SK-N-SH (cell line): ENCODE measurements at regions not wholly inside any gene's neighbourhood (a gene's known extent, or its start where the extent isn't known, plus 50 kb on each side); places are given as distances from the start of the nearest gene placed in this dataset.

Source experiments
- CTCF ChIA-PET: fragments of 300-600, 350-600 bp; formaldehyde crosslinking; extraction: SDS; loops from one replicate; lab custom pipeline; 2021; lab: Yijun Ruan, JAX
- POLR2A ChIA-PET: fragments of 350-600 bp; sonication (Branson Sonifier 250); formaldehyde crosslinking; extraction: SDS; loops from one replicate; lab custom pipeline; 2020; ENCODE audit warnings: antibody characterized with exemption, inconsistent platforms; lab: Yijun Ruan, JAX
- DNase-seq: peaks from one replicate; pipeline ENCODE4 v3.0.0; 2012
- H2AFZ ChIP-seq: fragments of 200-600 bp; sonication (generic); 2 replicates; pipeline ENCODE4 v1.8.1; 2016; ENCODE audit warnings: antibody characterized with exemption, mild to moderate bottlenecking, low read depth
- H3F3A ChIP-seq: fragments of 200-600 bp; sonication (generic); replicated peaks from 2 replicates; pipeline ENCODE3; 2016; ENCODE audit warnings: antibody characterized with exemption, mild to moderate bottlenecking; ENCODE audit not compliant: insufficient read depth
- H3K27ac ChIP-seq, 2 experiments: fragments of 200-500 bp in 1 of 2; fragments of 200-600 bp in 1 of 2; sonication (Bioruptor generic) in 1 of 2; sonication (generic), shearing (Covaris generic) in 1 of 2; 2 replicates each; pipeline versions ENCODE4 v1.5.1 to v1.6.1; 2014 to 2016; ENCODE audit warnings: low read depth in 2 of 2, inconsistent platforms in 1 of 2, low read length in 1 of 2, mild to moderate bottlenecking in 1 of 2, mixed read lengths in 1 of 2
- H3K27me3 ChIP-seq: fragments of 200-600 bp; sonication (generic), shearing (Covaris generic); 2 replicates; pipeline ENCODE4 v1.6.1; 2016; ENCODE audit warnings: mixed run types; ENCODE audit not compliant: insufficient read depth
- H3K36me3 ChIP-seq, 2 experiments: fragments of 200-500 bp in 1 of 2; fragments of 200-600 bp in 1 of 2; sonication (Bioruptor generic) in 1 of 2; sonication (generic) in 1 of 2; replicated peaks in 1 of 2; 2 replicates each; pipeline versions ENCODE3 to v1.5.1; 2014 to 2016; ENCODE audit warnings: low read length in 1 of 2, mild to moderate bottlenecking in 1 of 2; ENCODE audit not compliant: insufficient read depth in 2 of 2, control insufficient read depth in 1 of 2
- H3K4me1 ChIP-seq, 2 experiments: fragments of 200-500 bp in 1 of 2; fragments of 200-600 bp in 1 of 2; sonication (Bioruptor generic) in 1 of 2; sonication (generic), shearing (Covaris generic) in 1 of 2; 2 replicates each; pipeline versions ENCODE4 v1.5.1 to v1.6.1; 2014 to 2016; ENCODE audit warnings: low read depth in 1 of 2, low read length in 1 of 2, mixed run types in 1 of 2; ENCODE audit not compliant: insufficient read depth in 2 of 2, control insufficient read depth in 1 of 2
- H3K4me2 ChIP-seq: fragments of 200-600 bp; sonication (generic), shearing (Covaris generic); 2 replicates; pipeline ENCODE4 v1.6.1; 2017; ENCODE audit warnings: mixed run types
- H3K4me3 ChIP-seq, 2 experiments: fragments of 200-500 bp in 1 of 2; fragments of 200-600 bp in 1 of 2; sonication (Bioruptor generic) in 1 of 2; sonication (generic), shearing (Covaris generic) in 1 of 2; 2 replicates each; pipeline versions ENCODE4 v1.5.1 to v1.8.1; 2014 to 2016; ENCODE audit warnings: low read depth in 2 of 2, inconsistent platforms in 1 of 2, low read length in 1 of 2, mild to moderate bottlenecking in 1 of 2, mixed read lengths in 1 of 2, moderate library complexity in 1 of 2
- H3K79me2 ChIP-seq: fragments of 200-600 bp; sonication (generic); 2 replicates; pipeline ENCODE4 v1.8.1; 2017; ENCODE audit warnings: mild to moderate bottlenecking; ENCODE audit not compliant: insufficient read depth
- H3K9ac ChIP-seq: fragments of 200-600 bp; sonication (generic); 2 replicates; pipeline ENCODE4 v1.6.1; 2017; ENCODE audit warnings: mixed run types
- H3K9me2 ChIP-seq: fragments of 200-600 bp; sonication (generic); 2 replicates; pipeline ENCODE4 v1.6.1; 2017; ENCODE audit warnings: mixed run types
- H3K9me3 ChIP-seq: fragments of 200-600 bp; sonication (generic); 2 replicates; pipeline ENCODE4 v1.6.1; 2017; ENCODE audit warnings: mixed run types, mild to moderate bottlenecking, moderate library complexity
- H4K20me1 ChIP-seq: fragments of 200-600 bp; sonication (generic); 2 replicates; pipeline ENCODE4 v1.6.1; 2017; ENCODE audit warnings: mild to moderate bottlenecking, mixed run types; ENCODE audit not compliant: insufficient read depth
- CHD2 ChIP-seq: fragments of 150-350 bp; IDR thresholded peaks from 2 replicates; pipeline ENCODE4 v1.6.1; 2018; ENCODE audit warnings: low read length; ENCODE audit not compliant: partially characterized antibody
- CTCF ChIP-seq: fragments of 200-600 bp; sonication (generic); IDR thresholded peaks from 2 replicates; pipeline ENCODE4 v1.6.1; 2017; ENCODE audit warnings: antibody characterized with exemption, mild to moderate bottlenecking, moderate library complexity
- ELF1 ChIP-seq: IDR thresholded peaks from 2 replicates; pipeline ENCODE4 v1.4.0; 2012
- EZH2phosphoT487 ChIP-seq: fragments of 200-600 bp; sonication (generic); IDR thresholded peaks from 2 replicates; pipeline ENCODE4 v1.6.1; 2017; ENCODE audit warnings: low read depth, mixed run types, mild to moderate bottlenecking, antibody characterized with exemption, moderate library complexity, borderline replicate concordance
- FOSL2 ChIP-seq: IDR thresholded peaks from 2 replicates; pipeline ENCODE4 v1.4.0; 2012; ENCODE audit warnings: low read depth, mild to moderate bottlenecking, moderate library complexity, borderline replicate concordance
- FOXM1 ChIP-seq: IDR thresholded peaks from 2 replicates; pipeline ENCODE4 v1.4.0; 2012; ENCODE audit warnings: low read depth, mild to moderate bottlenecking
- IRF3 ChIP-seq: fragments of 150-350 bp; IDR thresholded peaks from 2 replicates; pipeline ENCODE4 v1.6.1; 2016; ENCODE audit warnings: mild to moderate bottlenecking, low read depth, low read length
- JUND ChIP-seq: IDR thresholded peaks from 2 replicates; pipeline ENCODE4 v1.4.0; 2012
- MAX ChIP-seq: IDR thresholded peaks from 2 replicates; pipeline ENCODE4 v1.4.0; 2012; ENCODE audit warnings: low read depth
- NRF1 ChIP-seq: IDR thresholded peaks from 2 replicates; pipeline ENCODE4 v1.6.1; 2012; ENCODE audit warnings: low read depth, mild to moderate bottlenecking, low read length
- PBX3 ChIP-seq: IDR thresholded peaks from 2 replicates; pipeline ENCODE4; 2012
- POLR2AphosphoS5 ChIP-seq: IDR thresholded peaks from 2 replicates; pipeline ENCODE4 v1.6.1; 2012; ENCODE audit warnings: low read depth, low read length
- RAD21 ChIP-seq: IDR thresholded peaks from 2 replicates; pipeline ENCODE4 v1.6.1; 2012; ENCODE audit warnings: mild to moderate bottlenecking, low read length
- REST ChIP-seq: IDR thresholded peaks from 2 replicates; pipeline ENCODE4 v1.6.1; 2012; ENCODE audit warnings: mild to moderate bottlenecking, low read depth, low read length, moderate library complexity
- SIN3A ChIP-seq: IDR thresholded peaks from 2 replicates; pipeline ENCODE4 v1.6.1; 2012; ENCODE audit warnings: low read depth, mild to moderate bottlenecking, low read length, moderate library complexity, borderline replicate concordance
- TEAD4 ChIP-seq: IDR thresholded peaks from 2 replicates; pipeline ENCODE4 v1.4.0; 2012; ENCODE audit warnings: mild to moderate bottlenecking, borderline replicate concordance; ENCODE audit not compliant: insufficient read depth
- USF1 ChIP-seq: IDR thresholded peaks from 2 replicates; pipeline ENCODE4 v1.4.0; 2012; ENCODE audit warnings: low read depth, borderline replicate concordance
- USF2 ChIP-seq: fragments of 150-350 bp; IDR thresholded peaks from 2 replicates; pipeline ENCODE4 v1.6.1; 2017; ENCODE audit warnings: antibody characterized with exemption, low read length, low read depth, borderline replicate concordance
- WGBS: methylation state at CpG from one replicate; pipeline ENCODE4 v1.1.6; 2017; ENCODE audit warnings: low lambda C conversion rate; 5-methylcytosine and 5-hydroxymethylcytosine counted together

- ChIA-PET POLR2A (no interaction called here), CTCF (no interaction called here)
- Histone ChIP-seq H3F3A (no peaks in the 10 kb centered on the region), H3K9me2 (no peaks in the 10 kb centered on the region), H2AFZ (no peak overlapping the region), H3K79me2 (no peaks in the 10 kb centered on the region), H4K20me1 (no peaks in the 10 kb centered on the region), H3K27ac (no peak overlapping the region), H3K4me2 (no peak overlapping the region), H3K27me3 (no peaks in the 10 kb centered on the region; the same call in 1 of the 2 replicates), H3K4me3 (no peak overlapping the region), H3K9ac (no peak overlapping the region), H3K4me1 (no peaks in the 10 kb centered on the region), H3K36me3 (no peaks in the 10 kb centered on the region)
- DNase-seq: no peak
- no peak for TF ChIP-seq REST
- TF ChIP-seq NRF1: no peak
- TF ChIP-seq TEAD4: no peak
- TF ChIP-seq, all 33 proteins: peak for 0
- WGBS: 57% methylated on average over 6 of the region's 6 CpGs
- H3K9me3 ChIP-seq: no peaks in the 10 kb centered on the region
Observed at GRCh38 chr9:107699231-107699630, 209.7 kb upstream of the KLF4 start.

GRCh38 chr9:107698779-107699178 is 209.2 kb upstream of the KLF4 start:
- ChIA-PET CTCF (no interaction called here), POLR2A (no interaction called here)
- WGBS: 33% methylated on average over 4 of the region's 4 CpGs
- no peak for DNase-seq
- Histone ChIP-seq H3K9me3 (no peaks in the 10 kb centered on the region), H3K79me2 (no peaks in the 10 kb centered on the region), H3K9me2 (no peaks in the 10 kb centered on the region), H3K4me3 (no peak overlapping the region), H3K36me3 (no peaks in the 10 kb centered on the region), H3K4me2 (no peak overlapping the region), H3K4me1 (no peaks in the 10 kb centered on the region), H2AFZ (no peak overlapping the region), H3F3A (no peaks in the 10 kb centered on the region), H4K20me1 (no peaks in the 10 kb centered on the region), H3K27ac (no peak overlapping the region), H3K9ac (no peak overlapping the region), H3K27me3 (no peaks in the 10 kb centered on the region; the same call in 1 of the 2 replicates)
- TF ChIP-seq IRF3 (no peak), USF1 (no peak), USF2 (no peak), TEAD4 (no peak), ELF1 (no peak), RAD21 (no peak), CTCF (no peak), NRF1 (no peak), PBX3 (no peak), EZH2phosphoT487 (no peak), CHD2 (no peak), SIN3A (no peak), MAX (no peak), POLR2AphosphoS5 (no peak), FOSL2 (no peak), FOXM1 (no peak), JUND (no peak)
